ENCODE measurements at regions not wholly inside any gene's neighbourhood (a gene's known extent, or its start where the extent isn't known, plus 50 kb on each side); places are given as distances from the start of the nearest gene placed in this dataset.

GRCh38 chr2:13607139-13607538 lies 890.4 kb downstream of the TRIB2 start (continued):
- TF ChIP-seq ZNF592 (IDR thresholded peaks at IDR 0.05) (no peak), SKIL (IDR thresholded peaks at IDR 0.05; ENCODE audit: low read depth, poor library complexity, severe bottlenecking) (no peak), ZNF384 (IDR thresholded peaks at IDR 0.05; ENCODE audit: borderline replicate concordance, low read depth, low read length) (no peak), JUNB (IDR thresholded peaks at IDR 0.05) (0 out of 2 replicates have a peak, but pooled peaks have one; percentile 35)

- no peak for DNase-seq (ENCODE audit: low read depth, low spot score)
- no peak overlapping the region for H2AFZ ChIP-seq (ENCODE audit: control insufficient read depth, low read depth, low read length)
- 0% methylated on average over 1 of the region's 1 CpG for whole genome bisulfite sequencing (ENCODE audit: insufficient coverage, insufficient replicate concordance, low lambda C conversion rate, missing lambda C conversion rate)
- ChIA-PET RAD21 (ENCODE audit: unreplicated experiment) (interaction anchor here (1.5 kb wide), 1 partner anchor 11 kb away, joined by 3 read pairs; no protein-coding TSS in a partner anchor), CTCF (interaction anchor here (0.6 to 1.3 kb wide), 2 partner anchors 8 to 409 kb away, joined by 3 to 4 read pairs; no protein-coding TSS in a partner anchor), POLR2A (no interaction called here), SMC1A (ENCODE audit: uncharacterized antibody, unreplicated experiment) (interaction anchor here (1.3 kb wide), 1 partner anchor 9 kb away, joined by 4 read pairs; no protein-coding TSS in a partner anchor)
- H4K20me1 ChIP-seq (ENCODE audit: control insufficient read depth, insufficient read depth), result no peaks in the 10 kb centered on the region
- H3K9ac ChIP-seq (ENCODE audit: control insufficient read depth, insufficient read depth, low read length), result no peak overlapping the region
- H3K9me3 ChIP-seq (replicated peaks; ENCODE audit: control insufficient read depth, insufficient read depth, low read length), result no peaks in the 10 kb centered on the region; the same call in 1 of the 3 replicates
- FAIRE-seq, result no peak
- intact Hi-C loops (cut with micrococcal nuclease; ENCODE audit: unreplicated experiment), result no loop called here
- H3K36me3 ChIP-seq (ENCODE audit: control insufficient read depth in 2 of 2, insufficient read depth in 2 of 2, low read length in 1 of 2), result no peaks in the 10 kb centered on the region
- H3K4me2 ChIP-seq (ENCODE audit: control insufficient read depth, insufficient read depth), result no peak overlapping the region
- H3K27me3 ChIP-seq (replicated peaks in 1 of 2; ENCODE audit: control insufficient read depth in 2 of 2, insufficient read depth in 2 of 2, low read length in 1 of 2), result no peaks in the 10 kb centered on the region
- no peak overlapping the region for H3K4me3 ChIP-seq
- BruUV-seq (replicated peaks), result no TSS peak
- no peak overlapping the region for H3K27ac ChIP-seq (ENCODE audit: control insufficient read depth, insufficient read depth)
- in situ Hi-C loops (cut with MboI), result no loop called here
- no peaks in the 10 kb centered on the region for H3K79me2 ChIP-seq (ENCODE audit: control insufficient read depth, insufficient read depth, low read length)
- no peak for ATAC-seq
- H3K4me1 ChIP-seq (ENCODE audit: control insufficient read depth, insufficient read depth, low read length), result no peaks in the 10 kb centered on the region
- no peak for TF ChIP-seq USF2 (IDR thresholded peaks at IDR 0.05; ENCODE audit: borderline replicate concordance, low read depth, low read length)
- no peak for TF ChIP-seq MEF2A (IDR thresholded peaks at IDR 0.05; ENCODE audit: insufficient read depth, low read depth, low read length)
- no peak for TF ChIP-seq CUX1 (IDR thresholded peaks at IDR 0.05; ENCODE audit: insufficient replicate concordance, low read depth, low read length)
- TF ChIP-seq PKNOX1 (IDR thresholded peaks at IDR 0.05), result no peak
These were observed 895.2 kb downstream of the TRIB2 start for GRCh38 chr2:13611939-13612338.
